ENCODE measurements at regions not wholly inside any gene's neighbourhood (a gene's known extent, or its start where the extent isn't known, plus 50 kb on each side); places are given as distances from the start of the nearest gene placed in this dataset.

DNA sequence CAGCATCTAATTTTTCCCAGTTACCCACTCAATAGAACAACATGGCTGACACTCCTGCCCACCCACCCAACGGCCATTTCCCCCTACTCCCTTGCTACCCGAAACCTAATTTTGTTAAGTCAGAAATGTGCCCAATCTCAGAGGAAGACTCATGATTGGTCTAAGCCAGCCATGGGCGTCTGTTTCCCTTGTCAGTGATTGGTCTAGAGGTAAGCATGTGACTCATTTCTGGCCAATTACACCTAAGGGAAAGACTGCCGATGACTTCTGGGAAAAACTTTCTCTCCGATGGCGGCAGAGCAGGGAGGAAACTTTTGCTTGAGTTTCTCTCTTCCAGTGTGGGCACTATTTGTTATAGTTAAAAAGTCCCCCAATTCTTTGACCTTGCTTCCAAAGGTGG, 72.9 kb downstream of the RPLP1 start:
- WGBS, 3 donors = 92 to 96% (median 95%) methylated on average over 6 of the region's 6 CpGs
- Histone ChIP-seq H3K27ac (no peak overlapping the region), H3K4me3 (no peak overlapping the region), H3K36me3 (no peaks in the 10 kb centered on the region), H3K9me3 (no peaks in the 10 kb centered on the region), H3K4me1 (ENCODE audit: insufficient read depth) (no peaks in the 10 kb centered on the region), H3K27me3 (no peaks in the 10 kb centered on the region)
- TF ChIP-seq, protein P1, sequence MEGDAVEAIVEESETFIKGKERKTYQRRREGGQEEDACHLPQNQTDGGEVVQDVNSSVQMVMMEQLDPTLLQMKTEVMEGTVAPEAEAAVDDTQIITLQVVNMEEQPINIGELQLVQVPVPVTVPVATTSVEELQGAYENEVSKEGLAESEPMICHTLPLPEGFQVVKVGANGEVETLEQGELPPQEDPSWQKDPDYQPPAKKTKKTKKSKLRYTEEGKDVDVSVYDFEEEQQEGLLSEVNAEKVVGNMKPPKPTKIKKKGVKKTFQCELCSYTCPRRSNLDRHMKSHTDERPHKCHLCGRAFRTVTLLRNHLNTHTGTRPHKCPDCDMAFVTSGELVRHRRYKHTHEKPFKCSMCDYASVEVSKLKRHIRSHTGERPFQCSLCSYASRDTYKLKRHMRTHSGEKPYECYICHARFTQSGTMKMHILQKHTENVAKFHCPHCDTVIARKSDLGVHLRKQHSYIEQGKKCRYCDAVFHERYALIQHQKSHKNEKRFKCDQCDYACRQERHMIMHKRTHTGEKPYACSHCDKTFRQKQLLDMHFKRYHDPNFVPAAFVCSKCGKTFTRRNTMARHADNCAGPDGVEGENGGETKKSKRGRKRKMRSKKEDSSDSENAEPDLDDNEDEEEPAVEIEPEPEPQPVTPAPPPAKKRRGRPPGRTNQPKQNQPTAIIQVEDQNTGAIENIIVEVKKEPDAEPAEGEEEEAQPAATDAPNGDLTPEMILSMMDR (IDR thresholded peaks at IDR 0.05) = no peak
- TF ChIP-seq POLR2A (IDR thresholded peaks at IDR 0.05) = no peak
- TF ChIP-seq EP300 (IDR thresholded peaks at IDR 0.05) = no peak
- intact Hi-C loops (cut with DNase I) = no loop called here
- DNase-seq = no peak

DNA sequence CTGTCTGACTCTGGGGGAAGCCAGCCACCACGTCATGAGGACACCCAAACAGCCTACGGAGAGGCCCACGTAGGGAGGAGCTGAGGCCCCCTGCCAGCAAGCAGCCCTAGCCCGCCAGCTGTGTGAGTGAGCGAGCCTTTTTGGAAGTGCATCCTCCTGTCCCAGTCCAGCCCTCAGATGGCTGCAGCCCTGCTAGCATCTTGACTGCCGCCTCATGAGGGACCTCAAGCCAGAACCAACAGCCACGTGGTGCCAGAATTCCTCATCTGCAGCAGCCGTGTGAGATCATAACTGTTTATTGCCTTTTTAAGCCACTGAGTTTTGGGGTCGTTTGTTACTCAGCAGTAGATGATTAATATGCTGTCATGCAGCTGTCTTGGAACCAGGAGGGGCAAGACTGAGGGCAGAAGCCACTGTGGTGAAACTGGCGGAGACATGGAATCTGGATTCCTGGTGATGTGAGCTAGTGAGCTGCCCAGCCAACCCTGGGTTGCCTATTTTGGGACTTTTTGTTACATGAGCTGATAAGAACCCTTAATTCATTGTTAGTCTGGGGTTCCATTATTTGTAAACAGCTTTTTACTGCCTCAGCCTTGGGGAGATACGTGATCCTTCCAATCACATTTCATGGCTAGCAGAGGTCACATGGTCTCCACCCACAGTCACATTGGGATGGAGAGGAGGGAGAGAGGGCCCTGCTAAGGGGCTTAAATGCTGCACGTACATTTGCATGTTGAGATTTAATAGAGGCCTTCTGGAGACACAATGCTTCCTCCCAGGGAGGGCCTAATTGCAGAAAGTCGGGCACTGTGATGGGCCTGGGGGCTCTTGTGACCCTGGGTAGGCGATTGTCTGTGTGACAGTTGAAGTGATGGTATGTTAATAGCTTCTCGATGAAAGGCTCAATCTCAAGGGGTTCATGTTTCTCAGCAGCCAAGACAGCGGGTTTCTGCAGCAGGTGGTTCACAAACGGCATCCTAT, 73.8 kb downstream of the RPLP1 start:
- H3K27me3 ChIP-seq = no peaks in the 10 kb centered on the region
- intact Hi-C loops (cut with DNase I) = no loop called here
- no peak for DNase-seq
- no peaks in the 10 kb centered on the region for H3K4me1 ChIP-seq (ENCODE audit: insufficient read depth)
- no peak overlapping the region for H3K27ac ChIP-seq
- no peaks in the 10 kb centered on the region for H3K9me3 ChIP-seq
- no peak overlapping the region for H3K4me3 ChIP-seq
- TF ChIP-seq, protein P1 (IDR thresholded peaks at IDR 0.05) = no peak
- TF ChIP-seq EP300 (IDR thresholded peaks at IDR 0.05) = no peak
- no peak for TF ChIP-seq POLR2A (IDR thresholded peaks at IDR 0.05)
- H3K36me3 ChIP-seq = no peaks in the 10 kb centered on the region
- WGBS, 3 donors = 71 to 76% (median 73%) methylated on average over 17 of the region's 17 CpGs

DNA sequence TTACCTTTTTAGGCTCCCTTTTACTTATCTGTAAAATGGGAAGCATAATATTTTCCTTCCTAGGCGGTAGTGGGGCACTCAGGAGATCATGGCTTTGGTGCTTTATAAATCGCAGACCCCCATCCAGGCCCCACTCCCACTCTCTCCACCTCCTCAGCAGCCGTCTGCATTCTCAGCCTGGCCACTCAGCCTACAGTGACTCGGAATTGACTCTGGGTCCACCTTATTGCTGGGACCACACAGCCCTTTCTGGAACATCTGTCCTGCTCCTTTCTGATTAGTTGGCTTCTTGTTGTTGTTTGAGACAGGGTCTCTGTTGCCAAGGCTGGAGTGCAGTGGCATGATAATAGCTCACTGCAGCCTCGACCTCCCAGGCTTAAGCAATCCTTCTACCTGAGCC, 76.5 kb downstream of the RPLP1 start:
- WGBS, 3 donors = 88 to 90% (median 89%) methylated on average over 5 of the region's 5 CpGs
- no peak for TF ChIP-seq EP300 (IDR thresholded peaks at IDR 0.05)
- TF ChIP-seq, protein P1 (IDR thresholded peaks at IDR 0.05) = no peak
- no peak for TF ChIP-seq POLR2A (IDR thresholded peaks at IDR 0.05)
- no peaks in the 10 kb centered on the region for H3K4me1 ChIP-seq (ENCODE audit: insufficient read depth)

DNA sequence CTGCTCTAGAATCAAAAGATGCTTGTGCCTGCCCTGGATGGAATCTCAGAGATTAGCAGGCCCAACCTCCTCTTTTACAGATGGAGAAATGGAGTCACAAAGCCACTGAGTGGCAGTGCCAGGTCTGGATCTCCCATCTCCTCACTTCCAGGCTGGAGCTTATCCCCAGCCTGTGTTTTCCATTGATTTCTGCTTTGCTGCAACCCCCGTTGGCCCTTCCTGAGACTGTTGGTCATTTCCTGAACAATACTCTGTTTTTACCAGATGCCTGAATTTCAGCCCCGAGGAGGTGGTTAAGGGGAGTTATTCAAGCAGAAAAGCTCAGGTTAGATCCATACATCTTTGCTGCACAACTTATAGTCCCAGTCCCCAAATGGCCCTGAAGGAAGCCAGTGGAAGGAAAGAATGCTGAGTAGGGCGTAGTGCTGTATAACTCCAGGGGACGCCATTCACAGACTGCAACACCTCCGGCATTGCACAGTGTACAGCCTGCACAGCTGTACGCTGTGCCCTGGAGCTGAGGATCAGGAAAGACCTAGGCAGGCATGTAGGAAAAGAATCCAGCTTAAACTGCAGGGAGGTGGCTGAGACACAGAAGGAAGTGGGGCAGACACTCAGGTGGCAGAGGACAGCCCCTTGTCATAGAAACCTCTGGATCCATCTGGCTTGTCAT, 77.5 kb downstream of the RPLP1 start:
- Histone ChIP-seq H3K4me1 (ENCODE audit: insufficient read depth) (no peaks in the 10 kb centered on the region), H3K4me3 (no peak overlapping the region), H3K27me3 (no peaks in the 10 kb centered on the region), H3K27ac (no peak overlapping the region), H3K9me3 (no peaks in the 10 kb centered on the region), H3K36me3 (no peaks in the 10 kb centered on the region)
- WGBS, 3 donors = 71 to 82% (median 72%) methylated on average over 6 of the region's 6 CpGs
- intact Hi-C loops (cut with DNase I) = no loop called here
- no peak for DNase-seq
- TF ChIP-seq EP300 (IDR thresholded peaks at IDR 0.05) (no peak), POLR2A (IDR thresholded peaks at IDR 0.05) (no peak)
- TF ChIP-seq, protein P1 (IDR thresholded peaks at IDR 0.05) = no peak

More for the DNA sequence above, 76.5 kb downstream of the RPLP1 start:
- H3K9me3 ChIP-seq = no peaks in the 10 kb centered on the region
- no peaks in the 10 kb centered on the region for H3K36me3 ChIP-seq
- H3K27ac ChIP-seq = no peak overlapping the region
- no peak overlapping the region for H3K4me3 ChIP-seq
- H3K27me3 ChIP-seq = no peaks in the 10 kb centered on the region
- no peak for DNase-seq
- intact Hi-C loops (cut with DNase I) = no loop called here
